ENCODE measurements at regions not wholly inside any gene's neighbourhood (a gene's known extent, or its start where the extent isn't known, plus 50 kb on each side); places are given as distances from the start of the nearest gene placed in this dataset.

DNA sequence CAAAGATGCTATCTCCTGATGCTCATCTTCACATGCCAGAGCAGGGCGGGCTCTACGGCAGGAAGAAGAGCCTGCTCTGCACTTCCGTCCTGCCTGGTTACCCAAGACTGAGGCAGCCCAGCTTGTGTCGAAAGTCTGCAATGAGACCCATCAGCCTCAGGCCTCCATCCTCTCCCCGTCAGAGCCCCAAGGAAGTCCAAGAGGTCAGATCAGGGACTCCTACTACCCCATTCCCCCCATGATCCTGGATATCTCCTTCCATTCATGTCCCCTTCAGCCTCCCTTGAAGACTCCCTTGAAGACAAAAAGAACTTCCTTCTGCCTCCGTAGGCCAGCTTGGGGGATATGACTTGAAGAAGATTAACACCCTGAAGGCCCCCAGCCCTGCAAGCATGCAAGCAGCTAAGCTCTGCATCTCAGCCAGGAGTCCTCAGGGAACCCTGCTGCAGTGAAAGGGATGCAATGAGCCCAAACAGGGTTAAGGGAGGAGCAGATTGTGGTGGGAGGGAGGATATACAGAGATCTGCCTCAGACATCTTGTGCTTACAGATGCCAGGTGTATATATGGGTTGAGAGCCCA is 85.6 kb downstream of the TRIM29 start:
- TF ChIP-seq POLR2A (IDR thresholded peaks at IDR 0.05) (no peak), CTCF (IDR thresholded peaks at IDR 0.05) (no peak)
